OCI-LY3 (cell line): ENCODE measurements at regions not wholly inside any gene's neighbourhood (a gene's known extent, or its start where the extent isn't known, plus 50 kb on each side); places are given as distances from the start of the nearest gene placed in this dataset.

Experiments used
- CTCF ChIP-seq: fragments of 200-600, 300-600 bp; sonication (generic); IDR thresholded peaks from 2 replicates; pipeline ENCODE4 v1.5.1; 2014; ENCODE audit warnings: antibody characterized with exemption, low read length, low read depth
- EZH2phosphoT487 ChIP-seq: fragments of 200-600 bp; shearing (Covaris generic); IDR thresholded peaks from 2 replicates; pipeline ENCODE4 v1.6.1; 2018; ENCODE audit warnings: antibody characterized with exemption, mixed run types, low read depth

GRCh38 chr6:133644892-133645619, 243.9 kb upstream of the TCF21 start:
- TF ChIP-seq CTCF (no peak), EZH2phosphoT487 (no peak)
